ENCODE measurements at regions not wholly inside any gene's neighbourhood (a gene's known extent, or its start where the extent isn't known, plus 50 kb on each side); places are given as distances from the start of the nearest gene placed in this dataset.

GRCh38 chr7:3094701-3095445 is 51.2 kb upstream of the CARD11 start:
- Histone ChIP-seq H3K27me3 (ENCODE audit: control insufficient read depth in 3 of 3, insufficient read depth in 3 of 3, low read length in 3 of 3) (no peaks in the 10 kb centered on the region), H3K4me1 (ENCODE audit: control insufficient read depth in 3 of 3, insufficient read depth in 2 of 3, low read depth in 1 of 3, low read length in 2 of 3) (peaks cover 0 to 2% (median 0%) of the 10 kb centered on the region in 3 donors), H3K9me3 (ENCODE audit: control insufficient read depth in 2 of 2, insufficient read depth in 1 of 2, low read depth in 1 of 2, low read length in 1 of 2) (no peaks in the 10 kb centered on the region), H3K27ac (ENCODE audit: low read depth in 1 of 3, low read length in 2 of 3) (peak overlapping the region in 2 of 3 donors; percentile 42 to 71), H3K4me3 (ENCODE audit: low read depth in 1 of 3, low read length in 3 of 3) (no peak overlapping the region), H3K36me3 (ENCODE audit: control insufficient read depth in 3 of 3, insufficient read depth in 2 of 3, low read depth in 1 of 3, low read length in 3 of 3) (no peaks in the 10 kb centered on the region)
- WGBS, 3 donors, result 62 to 73% (median 64%) methylated on average over 23 of the region's 23 CpGs
- FAIRE-seq, result no peak
- DNase-seq, result peak in 1 of 2 donors; percentile 27

- H3K27ac ChIP-seq (ENCODE audit: low read depth in 1 of 3, low read length in 2 of 3), result no peak overlapping the region
- H3K4me3 ChIP-seq (ENCODE audit: low read depth in 1 of 3, low read length in 3 of 3), result no peak overlapping the region
- H3K27me3 ChIP-seq (ENCODE audit: control insufficient read depth in 3 of 3, insufficient read depth in 3 of 3, low read length in 3 of 3), result no peaks in the 10 kb centered on the region
- FAIRE-seq (no peak), DNase-seq (no peak)
- no peaks in the 10 kb centered on the region for H3K9me3 ChIP-seq (ENCODE audit: control insufficient read depth in 2 of 2, insufficient read depth in 1 of 2, low read depth in 1 of 2, low read length in 1 of 2)
- H3K36me3 ChIP-seq (ENCODE audit: control insufficient read depth in 3 of 3, insufficient read depth in 2 of 3, low read depth in 1 of 3, low read length in 3 of 3), result no peaks in the 10 kb centered on the region
- WGBS, 3 donors, result 95 to 100% (median 98%) methylated on average over 1 of the region's 1 CpG
- H3K4me1 ChIP-seq (ENCODE audit: control insufficient read depth in 3 of 3, insufficient read depth in 2 of 3, low read depth in 1 of 3, low read length in 2 of 3), result peaks cover 0 to 2% (median 0%) of the 10 kb centered on the region in 3 donors
These were observed 54.1 kb upstream of the CARD11 start for GRCh38 chr7:3097734-3098133.

GRCh38 chr7:3102159-3102558 is 58.5 kb upstream of the CARD11 start:
- no peaks in the 10 kb centered on the region for H3K27me3 ChIP-seq (ENCODE audit: control insufficient read depth in 3 of 3, insufficient read depth in 3 of 3, low read length in 3 of 3)
- 53 to 69% (median 55%) methylated on average over 2 of the region's 2 CpGs for WGBS, 3 donors
- H3K4me3 ChIP-seq (ENCODE audit: low read depth in 1 of 3, low read length in 3 of 3), result no peak overlapping the region
- DNase-seq (no peak), FAIRE-seq (no peak)
- no peak overlapping the region for H3K27ac ChIP-seq (ENCODE audit: low read depth in 1 of 3, low read length in 2 of 3)
- no peaks in the 10 kb centered on the region for H3K4me1 ChIP-seq (ENCODE audit: control insufficient read depth in 3 of 3, insufficient read depth in 2 of 3, low read depth in 1 of 3, low read length in 2 of 3)
- H3K36me3 ChIP-seq (ENCODE audit: control insufficient read depth in 3 of 3, insufficient read depth in 2 of 3, low read depth in 1 of 3, low read length in 3 of 3), result no peaks in the 10 kb centered on the region
- peaks cover 0 to 6% of the 10 kb centered on the region in 2 donors for H3K9me3 ChIP-seq (ENCODE audit: control insufficient read depth in 2 of 2, insufficient read depth in 1 of 2, low read depth in 1 of 2, low read length in 1 of 2)

- no peak overlapping the region for H3K4me3 ChIP-seq (ENCODE audit: low read depth in 1 of 3, low read length in 3 of 3)
- H3K27ac ChIP-seq (ENCODE audit: low read depth in 1 of 3, low read length in 2 of 3), result no peak overlapping the region
- no peaks in the 10 kb centered on the region for H3K36me3 ChIP-seq (ENCODE audit: control insufficient read depth in 3 of 3, insufficient read depth in 2 of 3, low read depth in 1 of 3, low read length in 3 of 3)
- no peaks in the 10 kb centered on the region for H3K4me1 ChIP-seq (ENCODE audit: control insufficient read depth in 3 of 3, insufficient read depth in 2 of 3, low read depth in 1 of 3, low read length in 2 of 3)
- FAIRE-seq (no peak), DNase-seq (no peak)
- H3K27me3 ChIP-seq (ENCODE audit: control insufficient read depth in 3 of 3, insufficient read depth in 3 of 3, low read length in 3 of 3), result no peaks in the 10 kb centered on the region
- 84 to 88% (median 85%) methylated on average over 12 of the region's 12 CpGs for WGBS, 3 donors
- H3K9me3 ChIP-seq (ENCODE audit: control insufficient read depth in 2 of 2, insufficient read depth in 1 of 2, low read depth in 1 of 2, low read length in 1 of 2), result peaks cover 0 to 10% of the 10 kb centered on the region in 2 donors
These were observed 60.1 kb upstream of the CARD11 start for GRCh38 chr7:3103614-3104398.

- no peak overlapping the region for H3K4me3 ChIP-seq (ENCODE audit: low read depth in 1 of 3, low read length in 3 of 3)
- H3K9me3 ChIP-seq (ENCODE audit: control insufficient read depth in 2 of 2, insufficient read depth in 1 of 2, low read depth in 1 of 2, low read length in 1 of 2), result peaks cover 0 to 10% of the 10 kb centered on the region in 2 donors
- no peaks in the 10 kb centered on the region for H3K27me3 ChIP-seq (ENCODE audit: control insufficient read depth in 3 of 3, insufficient read depth in 3 of 3, low read length in 3 of 3)
- no peak overlapping the region for H3K27ac ChIP-seq (ENCODE audit: low read depth in 1 of 3, low read length in 2 of 3)
- no peaks in the 10 kb centered on the region for H3K4me1 ChIP-seq (ENCODE audit: control insufficient read depth in 3 of 3, insufficient read depth in 2 of 3, low read depth in 1 of 3, low read length in 2 of 3)
- no peak for FAIRE-seq
- no peak for DNase-seq
- no peaks in the 10 kb centered on the region for H3K36me3 ChIP-seq (ENCODE audit: control insufficient read depth in 3 of 3, insufficient read depth in 2 of 3, low read depth in 1 of 3, low read length in 3 of 3)
These were observed 62.2 kb upstream of the CARD11 start for GRCh38 chr7:3105856-3106255.

GRCh38 chr7:3106361-3106826 is 62.7 kb upstream of the CARD11 start:
- Histone ChIP-seq H3K27ac (ENCODE audit: low read depth in 1 of 3, low read length in 2 of 3) (no peak overlapping the region), H3K9me3 (ENCODE audit: control insufficient read depth in 2 of 2, insufficient read depth in 1 of 2, low read depth in 1 of 2, low read length in 1 of 2) (peaks cover 0 to 10% of the 10 kb centered on the region in 2 donors), H3K36me3 (ENCODE audit: control insufficient read depth in 3 of 3, insufficient read depth in 2 of 3, low read depth in 1 of 3, low read length in 3 of 3) (no peaks in the 10 kb centered on the region), H3K27me3 (ENCODE audit: control insufficient read depth in 3 of 3, insufficient read depth in 3 of 3, low read length in 3 of 3) (no peaks in the 10 kb centered on the region), H3K4me1 (ENCODE audit: control insufficient read depth in 3 of 3, insufficient read depth in 2 of 3, low read depth in 1 of 3, low read length in 2 of 3) (no peaks in the 10 kb centered on the region), H3K4me3 (ENCODE audit: low read depth in 1 of 3, low read length in 3 of 3) (no peak overlapping the region)
- 41 to 64% (median 43%) methylated on average over 2 of the region's 2 CpGs for WGBS, 3 donors
- DNase-seq (peak in 1 of 2 donors; percentile 11), FAIRE-seq (no peak)

- Histone ChIP-seq H3K4me1 (ENCODE audit: control insufficient read depth in 3 of 3, insufficient read depth in 2 of 3, low read depth in 1 of 3, low read length in 2 of 3) (no peaks in the 10 kb centered on the region), H3K27ac (ENCODE audit: low read depth in 1 of 3, low read length in 2 of 3) (no peak overlapping the region), H3K9me3 (ENCODE audit: control insufficient read depth in 2 of 2, insufficient read depth in 1 of 2, low read depth in 1 of 2, low read length in 1 of 2) (peaks cover 0 to 10% of the 10 kb centered on the region in 2 donors), H3K36me3 (ENCODE audit: control insufficient read depth in 3 of 3, insufficient read depth in 2 of 3, low read depth in 1 of 3, low read length in 3 of 3) (no peaks in the 10 kb centered on the region), H3K4me3 (ENCODE audit: low read depth in 1 of 3, low read length in 3 of 3) (no peak overlapping the region), H3K27me3 (ENCODE audit: control insufficient read depth in 3 of 3, insufficient read depth in 3 of 3, low read length in 3 of 3) (no peaks in the 10 kb centered on the region)
- FAIRE-seq, result no peak
- DNase-seq, result no peak
- 61 to 88% (median 87%) methylated on average over 8 of the region's 8 CpGs for WGBS, 3 donors
These were observed 63.6 kb upstream of the CARD11 start for GRCh38 chr7:3107228-3107763.

- WGBS, 3 donors, result 80 to 84% (median 82%) methylated on average over 8 of the region's 8 CpGs
- Histone ChIP-seq H3K27me3 (ENCODE audit: control insufficient read depth in 3 of 3, insufficient read depth in 3 of 3, low read length in 3 of 3) (no peaks in the 10 kb centered on the region), H3K36me3 (ENCODE audit: control insufficient read depth in 3 of 3, insufficient read depth in 2 of 3, low read depth in 1 of 3, low read length in 3 of 3) (no peaks in the 10 kb centered on the region), H3K4me3 (ENCODE audit: low read depth in 1 of 3, low read length in 3 of 3) (no peak overlapping the region), H3K27ac (ENCODE audit: low read depth in 1 of 3, low read length in 2 of 3) (no peak overlapping the region), H3K9me3 (ENCODE audit: control insufficient read depth in 2 of 2, insufficient read depth in 1 of 2, low read depth in 1 of 2, low read length in 1 of 2) (peaks cover 0 to 10% of the 10 kb centered on the region in 2 donors), H3K4me1 (ENCODE audit: control insufficient read depth in 3 of 3, insufficient read depth in 2 of 3, low read depth in 1 of 3, low read length in 2 of 3) (no peaks in the 10 kb centered on the region)
- no peak for DNase-seq
- FAIRE-seq, result no peak
These were observed 64.4 kb upstream of the CARD11 start for GRCh38 chr7:3107889-3108570.

Data from small intestine (tissue), 7 donors.